NCI-H2196 treated with DMSO at 0.1 percent for 48 hours (cell line): ENCODE measurements at regions not wholly inside any gene's neighbourhood (a gene's known extent, or its start where the extent isn't known, plus 50 kb on each side); places are given as distances from the start of the nearest gene placed in this dataset.

Experiments
- DNase-seq: peaks from one replicate; lab custom pipeline; 2025; ENCODE audit not compliant: unreplicated experiment; lab: John Stamatoyannopoulos, UW

GRCh38 chr22:22392131-22392530 is 116.4 kb downstream of the ZNF280B start:
- no peak for DNase-seq

- DNase-seq, result no peak
Measured at GRCh38 chr22:22394591-22394990, 114.0 kb downstream of the ZNF280B start.

GRCh38 chr22:22395245-22395644 is 113.3 kb downstream of the ZNF280B start:
- DNase-seq, result no peak

GRCh38 chr22:22396741-22397291 is 111.7 kb downstream of the ZNF280B start:
- DNase-seq, result no peak

- no peak for DNase-seq
Measured at GRCh38 chr22:22397292-22397870, 111.2 kb downstream of the ZNF280B start.

GRCh38 chr22:22397875-22398524 is 110.5 kb downstream of the ZNF280B start:
- no peak for DNase-seq

- no peak for DNase-seq
Measured at GRCh38 chr22:22398530-22399327, 109.8 kb downstream of the ZNF280B start.

GRCh38 chr22:22400099-22400498 is 108.4 kb downstream of the ZNF280B start:
- no peak for DNase-seq

GRCh38 chr22:22400964-22401363 is 107.6 kb downstream of the ZNF280B start:
- DNase-seq, result no peak

- no peak for DNase-seq
Measured at GRCh38 chr22:22401381-22401780, 107.2 kb downstream of the ZNF280B start.

GRCh38 chr22:22403306-22403705 is 105.2 kb downstream of the ZNF280B start:
- no peak for DNase-seq

- no peak for DNase-seq
Measured at GRCh38 chr22:22403771-22404170, 104.8 kb downstream of the ZNF280B start.

- no peak for DNase-seq
Measured at GRCh38 chr22:22404598-22405284, 103.8 kb downstream of the ZNF280B start.

- no peak for DNase-seq
Measured at GRCh38 chr22:22406445-22407027, 102.0 kb downstream of the ZNF280B start.

- no peak for DNase-seq
Measured at GRCh38 chr22:22407061-22407460, 101.5 kb downstream of the ZNF280B start.

- no peak for DNase-seq
Measured at GRCh38 chr22:22408269-22408668, 100.3 kb downstream of the ZNF280B start.

- no peak for DNase-seq
Measured at GRCh38 chr22:22408731-22409696, 99.5 kb downstream of the ZNF280B start.

GRCh38 chr22:22410121-22410520 is 98.4 kb downstream of the ZNF280B start:
- DNase-seq, result no peak

GRCh38 chr22:22410677-22411076 is 97.9 kb downstream of the ZNF280B start:
- DNase-seq, result no peak

- no peak for DNase-seq
Measured at GRCh38 chr22:22414266-22414665, 94.3 kb downstream of the ZNF280B start.
